Fibroblast of skin of scalp (primary cell): ENCODE measurements at regions not wholly inside any gene's neighbourhood (a gene's known extent, or its start where the extent isn't known, plus 50 kb on each side); places are given as distances from the start of the nearest gene placed in this dataset.

Experiments
- DNase-seq: peaks from one replicate; pipeline ENCODE4 v3.0.0-alpha.2; 2013

GRCh38 chr3:74506246-74506645 lies 108.2 kb downstream of the CNTN3 start:
- no peak for DNase-seq

DNA sequence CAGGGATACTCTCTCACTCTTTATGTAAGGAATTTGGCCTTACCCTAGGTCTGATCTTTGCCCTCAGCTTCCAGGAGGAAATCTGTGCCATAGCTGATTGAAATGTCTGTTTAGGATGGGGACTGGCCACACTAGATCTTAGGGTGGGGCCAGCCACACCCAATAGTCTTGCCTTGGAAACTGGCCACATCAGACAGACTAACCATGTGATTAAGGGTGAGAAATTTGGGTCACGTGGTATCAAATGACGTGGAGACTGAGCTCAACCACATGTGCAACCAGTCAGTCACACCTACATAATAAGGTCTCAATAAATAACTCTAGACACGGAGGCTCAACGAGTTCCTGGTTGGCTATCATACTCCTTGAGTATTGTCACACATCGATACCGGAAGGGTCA lies 113.5 kb downstream of the CNTN3 start:
- no peak for DNase-seq

DNA sequence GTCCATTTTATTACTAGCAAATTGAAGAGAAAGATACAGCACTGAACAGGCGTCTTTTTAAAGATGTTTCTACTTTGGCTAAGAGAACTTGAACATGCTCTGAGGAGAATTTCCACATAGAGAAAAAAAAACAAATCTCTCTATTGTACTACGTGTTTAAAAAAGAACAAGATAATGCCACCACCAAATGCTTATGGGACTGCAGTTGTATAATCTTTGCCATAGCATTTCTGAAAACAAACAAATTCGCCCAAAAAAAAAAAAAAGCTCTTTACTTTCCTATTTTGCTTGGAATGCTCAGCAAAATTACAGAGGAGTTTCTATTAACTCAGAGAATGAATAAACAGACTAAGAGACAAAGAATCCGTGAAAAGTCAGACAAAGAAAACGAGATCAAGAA lies 114.2 kb downstream of the CNTN3 start:
- DNase-seq, result peak; percentile 13

DNA sequence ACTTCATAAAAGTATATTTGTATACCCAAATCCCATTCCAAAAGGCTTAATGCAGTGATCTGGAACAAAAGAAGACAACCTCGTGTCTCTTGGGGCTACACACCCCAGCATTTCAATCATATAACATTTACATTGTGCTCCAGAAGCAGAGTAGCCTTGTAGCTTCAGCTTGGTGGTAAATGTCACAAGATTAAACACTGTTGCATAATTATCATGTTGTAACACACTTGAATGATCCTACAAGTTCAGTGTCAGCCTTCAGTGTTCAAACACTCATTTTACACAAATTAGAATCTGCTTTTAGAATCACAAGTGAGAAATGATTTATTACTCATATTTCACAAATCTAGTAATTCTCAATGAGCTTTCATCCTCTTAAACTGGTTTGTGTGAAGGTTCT lies 122.6 kb downstream of the CNTN3 start:
- no peak for DNase-seq

DNA sequence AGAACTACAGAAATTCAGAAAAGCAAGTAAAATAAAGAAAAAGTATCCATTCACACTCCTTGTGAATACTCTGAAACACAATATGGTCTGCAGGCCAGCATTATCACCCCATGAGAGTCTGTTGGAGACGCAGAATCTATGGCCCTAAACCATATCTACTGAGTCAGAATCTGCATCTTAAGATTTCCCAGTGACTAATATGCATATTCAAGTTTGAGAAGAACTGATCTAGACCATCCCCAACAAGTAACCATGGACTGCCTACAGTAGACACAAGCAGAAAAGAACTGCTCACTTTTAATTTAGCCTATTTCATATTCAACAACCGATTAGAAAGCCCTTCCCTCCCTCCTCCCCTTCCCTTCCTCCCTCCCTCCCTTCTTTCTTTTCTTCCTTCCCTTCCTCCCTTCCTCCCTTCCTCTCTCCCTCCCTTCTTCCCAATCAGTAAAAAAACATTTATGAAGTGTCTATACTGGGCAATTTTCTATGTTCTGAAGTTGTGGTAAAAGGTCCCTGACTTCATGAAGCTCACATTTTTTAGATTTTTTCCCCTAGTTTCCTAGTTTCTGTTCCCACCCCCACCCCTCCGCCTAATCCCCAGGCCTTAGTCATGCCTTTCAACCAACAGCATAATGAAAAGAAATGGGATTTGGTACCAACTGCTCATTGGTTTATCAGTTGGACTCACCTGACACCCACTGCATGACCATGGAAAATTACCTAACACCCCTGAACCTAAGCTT lies 125.2 kb downstream of the CNTN3 start:
- DNase-seq, result peak; percentile 78

DNA sequence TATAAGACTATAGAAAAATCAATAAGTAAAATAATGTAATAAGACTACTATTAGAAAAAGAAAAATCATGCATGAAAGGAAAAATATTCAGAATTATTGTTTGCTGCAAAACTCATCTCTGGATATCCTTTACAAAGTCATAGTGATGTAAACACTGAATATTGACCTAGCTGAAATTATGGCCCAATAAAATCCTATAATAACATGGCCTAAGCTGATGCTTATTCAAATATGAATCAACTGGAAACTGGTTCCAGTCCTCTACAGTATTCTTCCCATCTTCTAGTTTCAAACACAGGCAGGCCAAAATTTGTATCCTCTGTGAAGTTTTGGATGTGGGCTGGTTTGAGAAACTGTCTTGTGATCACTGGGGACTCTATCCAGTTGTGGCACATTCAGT lies 134.5 kb downstream of the CNTN3 start:
- no peak for DNase-seq

DNA sequence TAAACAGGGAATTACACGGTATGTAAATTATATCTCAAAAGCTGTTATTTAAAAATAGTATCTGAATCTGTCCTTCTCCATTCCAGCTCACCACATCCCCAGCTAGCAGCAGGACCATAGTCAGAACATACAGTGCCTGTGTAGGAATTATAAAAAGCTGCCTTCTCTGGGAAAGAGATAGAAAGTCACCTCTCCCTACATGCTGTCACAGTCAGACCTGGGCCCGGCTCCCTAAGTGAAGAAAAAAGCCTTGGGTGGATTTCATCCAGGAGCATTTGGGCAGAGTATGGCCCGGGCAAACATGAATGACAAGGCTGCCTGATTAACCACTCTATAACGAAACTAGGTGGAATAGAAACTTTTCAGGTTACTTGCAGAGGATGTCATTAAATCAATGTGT lies 144.1 kb downstream of the CNTN3 start:
- DNase-seq, result no peak

GRCh38 chr3:74469713-74470112 lies 144.7 kb downstream of the CNTN3 start:
- no peak for DNase-seq

GRCh38 chr3:74469151-74469550 lies 145.3 kb downstream of the CNTN3 start:
- DNase-seq, result peak; percentile 84

DNA sequence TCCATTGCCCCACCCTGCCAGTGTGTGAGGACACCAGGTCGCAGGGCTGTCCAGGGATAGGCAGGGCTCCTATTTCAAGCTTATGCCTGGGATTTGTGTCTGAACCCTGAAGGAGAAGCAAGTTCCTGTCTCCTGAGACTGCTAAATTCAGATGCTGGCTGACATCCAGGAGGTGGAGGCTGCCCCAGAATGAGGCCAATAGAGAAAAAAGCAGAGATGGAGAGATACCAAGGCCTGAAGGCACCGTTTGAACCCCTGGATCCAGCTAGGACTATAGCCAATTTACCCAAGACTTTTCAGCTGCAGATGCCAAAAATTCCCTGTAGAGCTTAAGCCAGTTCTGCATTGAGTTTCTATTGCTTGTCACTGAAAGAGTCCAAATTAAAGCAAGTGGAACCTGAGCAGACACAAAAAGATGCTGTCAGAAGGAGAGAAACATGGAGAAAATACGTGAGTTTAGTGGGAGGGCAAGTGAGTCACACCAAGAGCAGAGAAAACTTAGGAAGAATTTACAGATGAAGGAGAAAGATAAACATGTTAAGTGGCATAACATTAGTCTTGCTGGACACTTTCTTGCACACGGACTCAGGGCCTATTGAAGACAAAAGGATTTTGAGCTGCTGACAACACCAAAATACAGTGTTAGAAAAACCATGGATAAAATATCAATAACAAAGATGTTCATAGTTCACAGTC lies 148.6 kb downstream of the CNTN3 start:
- DNase-seq, result peak; percentile 52

DNA sequence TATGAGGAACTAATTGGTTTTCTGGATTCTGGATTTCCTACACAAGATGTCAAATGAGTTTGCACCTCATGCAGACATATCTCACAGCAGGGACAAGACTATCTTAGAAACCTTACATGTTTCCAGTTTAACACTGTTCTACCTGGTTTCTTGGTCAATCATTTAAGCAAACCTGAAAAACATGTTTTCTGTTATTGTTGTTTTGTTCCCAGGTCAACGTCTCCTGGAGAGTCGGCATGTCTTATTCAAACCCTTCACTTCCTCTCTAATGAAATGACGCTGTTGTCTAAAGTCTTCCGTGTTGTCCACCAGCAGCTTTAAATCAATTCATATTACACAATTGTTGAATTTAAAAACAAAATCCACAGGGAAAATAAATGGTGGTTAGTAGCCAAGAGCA lies 150.9 kb downstream of the CNTN3 start:
- no peak for DNase-seq

DNA sequence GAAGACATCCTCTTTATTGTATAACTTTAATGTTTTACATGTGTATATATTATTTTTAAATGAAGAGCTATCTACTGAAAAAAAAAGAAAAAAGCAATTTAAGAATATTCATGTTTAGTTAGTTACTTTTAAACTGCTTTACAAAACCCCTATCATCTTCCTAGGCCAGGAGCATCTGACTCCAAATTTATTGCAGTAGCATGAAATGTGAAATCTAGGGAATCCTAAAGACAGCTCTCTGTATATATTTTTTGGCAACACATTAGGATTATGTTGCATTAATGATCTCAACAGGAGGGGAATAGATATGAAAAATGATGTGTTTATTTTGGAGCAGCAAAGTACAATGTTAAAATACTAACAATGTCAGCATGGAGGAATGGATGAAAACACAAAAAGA lies 158.3 kb downstream of the CNTN3 start:
- DNase-seq, result no peak

- DNase-seq, result no peak
Measured at GRCh38 chr3:74447221-74447620, 167.2 kb downstream of the CNTN3 start.

DNA sequence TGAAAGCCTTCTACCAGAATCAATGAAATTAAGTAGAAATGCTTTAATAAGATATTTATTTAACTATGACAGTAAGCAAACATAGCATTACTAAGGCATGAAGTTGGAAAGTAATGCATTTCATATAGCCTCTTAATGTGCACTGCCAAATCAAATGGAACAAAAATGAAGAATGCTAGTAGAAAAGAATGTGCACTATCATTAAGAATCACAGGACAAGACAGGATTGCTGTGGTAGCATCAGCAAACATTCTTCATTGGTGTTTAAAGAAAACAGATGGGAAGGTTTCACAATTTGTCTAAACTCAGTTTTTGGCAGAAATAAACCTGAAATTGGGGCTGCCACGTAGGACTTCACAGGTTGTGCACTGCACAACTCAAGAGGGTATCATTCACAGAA lies 168.9 kb downstream of the CNTN3 start:
- DNase-seq, result peak; percentile 21

DNA sequence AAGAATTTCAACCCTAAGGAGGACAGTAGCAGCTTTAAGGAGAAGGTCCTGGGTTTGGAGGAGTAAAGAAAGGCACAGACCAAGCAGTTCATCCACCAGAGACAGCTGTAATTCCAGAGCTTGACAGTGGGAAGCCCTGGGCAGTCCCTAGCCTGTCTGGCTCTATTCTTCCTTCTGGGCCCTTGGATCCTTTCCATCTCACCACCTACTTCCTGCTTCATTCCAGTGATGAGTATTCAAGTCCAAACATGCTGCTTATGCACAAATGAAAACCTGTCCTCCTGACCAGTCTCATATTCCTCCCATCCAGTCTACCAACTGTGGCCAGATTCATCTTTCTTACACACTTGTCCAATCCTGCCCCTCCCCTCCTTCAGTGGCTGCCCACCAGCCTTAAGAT lies 171.4 kb downstream of the CNTN3 start:
- peak; percentile 53 for DNase-seq

DNA sequence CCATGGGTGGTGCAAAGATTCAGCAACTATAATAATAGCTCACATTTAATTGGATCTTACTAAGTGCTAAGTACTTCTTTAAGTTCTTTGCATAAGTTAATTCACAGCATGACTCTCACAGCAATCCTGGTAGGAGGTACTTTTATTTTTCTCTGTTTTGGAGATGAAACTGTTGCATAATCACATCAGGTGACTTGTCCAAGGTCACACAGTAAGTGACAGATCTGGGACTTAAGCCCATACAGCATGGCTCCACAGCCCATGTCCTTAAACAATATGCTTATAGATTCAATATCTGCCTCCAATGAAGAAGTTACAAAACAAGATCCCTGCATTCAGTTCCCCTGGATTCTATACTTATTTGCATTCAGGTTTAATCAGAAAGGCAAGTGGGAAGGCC lies 171.8 kb downstream of the CNTN3 start:
- no peak for DNase-seq

GRCh38 chr3:74442068-74442467 lies 172.4 kb downstream of the CNTN3 start:
- DNase-seq, result no peak

DNA sequence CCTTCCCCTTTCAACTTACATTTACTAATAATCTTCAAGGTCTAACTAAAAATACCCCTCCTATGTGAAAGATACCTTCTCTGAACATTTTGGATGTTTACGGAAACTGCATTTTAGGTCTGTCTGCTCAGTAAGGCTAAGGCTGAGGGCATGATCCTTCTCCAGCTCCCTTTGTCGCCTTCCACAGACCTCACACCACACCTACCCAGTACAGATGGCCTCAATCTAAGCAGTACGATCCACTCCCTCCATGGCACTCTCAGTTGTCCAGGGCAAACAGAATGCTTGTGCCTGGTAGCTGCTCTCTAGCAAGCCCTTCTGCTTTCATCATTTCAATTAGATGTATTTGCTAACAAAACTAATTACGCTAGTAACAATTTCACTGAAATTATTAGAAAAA lies 178.3 kb downstream of the CNTN3 start:
- no peak for DNase-seq

GRCh38 chr3:74435631-74436030 lies 178.8 kb downstream of the CNTN3 start:
- no peak for DNase-seq

GRCh38 chr3:74434406-74434805 lies 180.1 kb downstream of the CNTN3 start:
- DNase-seq, result no peak

DNA sequence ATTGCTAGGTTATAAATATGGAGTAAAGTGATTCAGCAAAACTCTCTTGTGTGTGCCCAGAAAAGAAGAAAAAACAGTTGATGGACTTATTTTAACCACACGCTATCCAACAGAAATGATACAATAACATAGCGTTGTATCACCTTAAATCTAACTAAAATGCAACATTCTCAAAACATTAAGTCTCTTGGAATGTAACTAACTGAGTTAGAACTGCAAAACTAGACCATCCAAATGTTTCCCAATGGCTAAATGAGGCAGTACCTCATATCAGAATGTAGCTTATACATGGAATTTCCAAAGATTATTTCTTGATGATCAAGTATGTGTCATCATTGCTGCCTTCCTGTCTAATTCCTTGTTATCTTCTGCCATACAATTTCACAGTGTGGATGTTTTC lies 187.9 kb downstream of the CNTN3 start:
- DNase-seq, result peak; percentile 70

- no peak for DNase-seq
Measured at GRCh38 chr3:74423867-74424266, 190.6 kb downstream of the CNTN3 start.

DNA sequence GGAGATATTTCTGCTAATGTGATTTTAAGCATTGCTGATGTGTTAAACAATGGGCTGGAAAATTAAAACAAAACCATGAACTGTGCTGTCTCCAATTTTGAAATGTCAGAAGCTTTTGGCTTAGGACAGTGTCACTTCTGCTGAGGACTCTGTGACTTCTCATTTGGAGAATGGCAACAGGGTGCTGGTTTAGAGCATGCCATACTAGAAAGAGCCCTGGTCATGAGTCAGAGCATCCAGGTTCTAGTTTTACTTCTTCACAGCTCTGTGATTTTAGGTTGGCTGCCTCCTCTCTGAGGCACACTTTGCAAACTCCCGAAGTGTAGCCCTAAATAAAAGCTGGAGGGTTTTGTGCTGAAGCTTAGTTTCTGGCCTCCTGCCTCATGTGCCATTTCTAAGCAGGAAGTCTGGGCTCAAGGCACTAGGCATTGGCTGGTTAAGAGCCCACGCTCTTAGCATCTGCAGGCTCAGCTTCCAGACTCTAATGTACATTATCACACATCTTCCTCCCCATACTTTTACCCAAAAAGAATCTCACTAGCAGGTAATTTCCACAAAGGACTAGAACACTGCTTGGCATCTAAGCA lies 193.8 kb downstream of the CNTN3 start:
- DNase-seq, result no peak

- no peak for DNase-seq
Measured at GRCh38 chr3:74415731-74416130, 198.7 kb downstream of the CNTN3 start.
